ENCODE measurements at regions not wholly inside any gene's neighbourhood (a gene's known extent, or its start where the extent isn't known, plus 50 kb on each side); places are given as distances from the start of the nearest gene placed in this dataset.

- Histone ChIP-seq H3K9ac (ENCODE audit: low read depth, low read length) (no peak overlapping the region), H3K79me2 (ENCODE audit: insufficient read depth, low read length) (no peaks in the 10 kb centered on the region), H3K4me1 (ENCODE audit: insufficient read depth, low read length) (no peaks in the 10 kb centered on the region), H3K9me3 (ENCODE audit: insufficient read depth, low read length, severe bottlenecking) (no peaks in the 10 kb centered on the region), H3K4me3 (ENCODE audit: low read depth in 1 of 2, low read length in 2 of 2) (no peak overlapping the region), H3K27me3 (ENCODE audit: insufficient read depth, low read length, poor library complexity) (peaks cover 6% of the 10 kb centered on the region), H3K36me3 (ENCODE audit: insufficient read depth, low read length) (no peaks in the 10 kb centered on the region), H3K4me2 (ENCODE audit: insufficient read depth, low read length) (no peak overlapping the region), H4K20me1 (ENCODE audit: insufficient read depth, low read length) (no peaks in the 10 kb centered on the region), H3K27ac (ENCODE audit: low read length) (no peak overlapping the region), H2AFZ (ENCODE audit: low read depth, low read length) (no peak overlapping the region)
- TF ChIP-seq CTCF (IDR thresholded peaks at IDR 0.05; ENCODE audit: borderline replicate concordance, extremely low read depth, low read length, poor library complexity, severe bottlenecking) (no peak), EZH2 (IDR thresholded peaks at IDR 0.05; ENCODE audit: borderline replicate concordance, low read depth, low read length, severe bottlenecking) (no peak)
- no peak for ATAC-seq (ENCODE audit: insufficient read depth, low read depth)
- DNase-seq, result no peak
Observed at GRCh38 chr3:176928582-176928931, 268.7 kb downstream of the TBL1XR1 start.

- no peak overlapping the region for H3K4me2 ChIP-seq (ENCODE audit: insufficient read depth, low read length)
Observed at GRCh38 chr3:176927706-176928581, 269.3 kb downstream of the TBL1XR1 start.

GRCh38 chr3:176927280-176927679 is 270.0 kb downstream of the TBL1XR1 start:
- no peak for DNase-seq
- no peaks in the 10 kb centered on the region for H4K20me1 ChIP-seq (ENCODE audit: insufficient read depth, low read length)
- ATAC-seq (ENCODE audit: insufficient read depth, low read depth), result no peak
- no peaks in the 10 kb centered on the region for H3K79me2 ChIP-seq (ENCODE audit: insufficient read depth, low read length)
- peaks cover 6% of the 10 kb centered on the region for H3K27me3 ChIP-seq (ENCODE audit: insufficient read depth, low read length, poor library complexity)
- no peak overlapping the region for H3K27ac ChIP-seq (ENCODE audit: low read length)
- no peak overlapping the region for H2AFZ ChIP-seq (ENCODE audit: low read depth, low read length)
- no peak for TF ChIP-seq CTCF (IDR thresholded peaks at IDR 0.05; ENCODE audit: borderline replicate concordance, extremely low read depth, low read length, poor library complexity, severe bottlenecking)
- H3K9ac ChIP-seq (ENCODE audit: low read depth, low read length), result no peak overlapping the region
- no peak overlapping the region for H3K4me2 ChIP-seq (ENCODE audit: insufficient read depth, low read length)
- no peaks in the 10 kb centered on the region for H3K36me3 ChIP-seq (ENCODE audit: insufficient read depth, low read length)
- H3K4me3 ChIP-seq (ENCODE audit: low read depth in 1 of 2, low read length in 2 of 2), result no peak overlapping the region
- H3K9me3 ChIP-seq (ENCODE audit: insufficient read depth, low read length, severe bottlenecking), result no peaks in the 10 kb centered on the region
- no peaks in the 10 kb centered on the region for H3K4me1 ChIP-seq (ENCODE audit: insufficient read depth, low read length)

More at GRCh38 chr3:176927706-176928581, 269.3 kb downstream of the TBL1XR1 start:
- H3K79me2 ChIP-seq (ENCODE audit: insufficient read depth, low read length), result no peaks in the 10 kb centered on the region
- H4K20me1 ChIP-seq (ENCODE audit: insufficient read depth, low read length), result no peaks in the 10 kb centered on the region
- H3K27me3 ChIP-seq (ENCODE audit: insufficient read depth, low read length, poor library complexity), result peaks cover 6% of the 10 kb centered on the region
- H3K4me3 ChIP-seq (ENCODE audit: low read depth in 1 of 2, low read length in 2 of 2), result no peak overlapping the region
- no peaks in the 10 kb centered on the region for H3K4me1 ChIP-seq (ENCODE audit: insufficient read depth, low read length)
- no peak overlapping the region for H3K9ac ChIP-seq (ENCODE audit: low read depth, low read length)
- no peaks in the 10 kb centered on the region for H3K36me3 ChIP-seq (ENCODE audit: insufficient read depth, low read length)
- ATAC-seq (ENCODE audit: insufficient read depth, low read depth) (no peak), DNase-seq (no peak)
- TF ChIP-seq EZH2 (IDR thresholded peaks at IDR 0.05; ENCODE audit: borderline replicate concordance, low read depth, low read length, severe bottlenecking) (no peak), CTCF (IDR thresholded peaks at IDR 0.05; ENCODE audit: borderline replicate concordance, extremely low read depth, low read length, poor library complexity, severe bottlenecking) (no peak)
- no peak overlapping the region for H3K27ac ChIP-seq (ENCODE audit: low read length)
- H2AFZ ChIP-seq (ENCODE audit: low read depth, low read length), result no peak overlapping the region
- H3K9me3 ChIP-seq (ENCODE audit: insufficient read depth, low read length, severe bottlenecking), result no peaks in the 10 kb centered on the region
